ENCODE measurements at regions not wholly inside any gene's neighbourhood (a gene's known extent, or its start where the extent isn't known, plus 50 kb on each side); places are given as distances from the start of the nearest gene placed in this dataset.

GRCh38 chr21:32131960-32132359 lies 146.9 kb downstream of the MIS18A start:
- DNase-seq: no peak

DNA sequence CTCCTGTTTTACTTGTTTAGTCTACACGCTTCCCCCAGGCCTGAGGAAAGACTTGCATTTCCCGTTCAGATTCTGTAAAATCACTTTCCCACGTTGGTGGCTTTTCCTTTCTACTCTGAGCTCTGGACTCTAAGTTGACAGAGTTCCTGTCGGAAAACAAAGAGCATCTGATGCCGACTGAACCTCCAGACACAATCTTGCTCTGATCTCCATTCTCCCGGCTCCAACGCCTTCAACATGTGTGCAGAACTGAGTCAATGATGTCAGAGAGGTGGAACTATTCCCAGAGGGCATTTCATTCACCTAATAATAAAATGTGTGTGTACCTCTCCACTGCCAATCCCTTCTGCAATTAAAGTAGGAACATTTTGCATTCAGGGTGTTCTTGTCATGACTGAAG lies 147.7 kb downstream of the MIS18A start:
- DNase-seq: no peak

DNA sequence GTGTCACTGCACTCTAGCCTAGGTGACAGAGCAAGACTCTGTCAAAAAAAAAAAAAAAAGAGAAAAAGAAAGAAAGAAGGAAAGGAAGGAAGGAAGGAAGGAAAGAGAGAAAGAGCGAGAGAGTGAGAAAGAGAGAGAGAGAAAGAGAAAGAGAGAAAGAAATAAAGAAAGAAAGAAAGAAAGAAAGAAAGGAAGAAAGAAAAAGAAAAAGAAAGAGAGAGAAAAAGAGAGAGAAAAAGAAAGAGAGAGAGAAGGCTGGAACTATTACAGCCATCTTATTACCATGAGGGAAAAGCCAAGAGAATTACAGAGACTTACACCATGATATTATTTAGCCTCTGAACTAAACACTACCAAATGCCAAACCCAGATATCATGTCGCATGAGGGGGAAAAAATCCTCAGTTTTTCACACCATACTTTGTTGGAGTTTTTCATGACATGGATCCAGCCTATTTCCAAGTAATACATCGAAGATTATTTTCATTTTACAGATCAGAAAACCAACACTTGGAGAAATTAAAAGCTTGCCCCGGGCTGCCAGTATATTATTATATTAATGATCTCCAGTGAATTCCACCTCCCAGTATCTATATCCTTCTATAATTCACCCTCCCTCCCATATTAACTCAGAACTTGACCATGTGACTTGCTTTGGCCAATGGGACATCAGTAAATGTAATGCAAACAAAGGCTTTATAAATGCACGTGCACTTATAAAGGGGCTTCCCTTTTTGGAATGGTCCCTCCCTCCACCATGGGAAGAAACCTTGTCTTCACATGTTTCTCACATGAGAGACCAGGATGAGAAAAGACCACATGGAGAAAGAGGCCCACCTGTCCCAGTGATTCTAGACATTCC lies 148.6 kb downstream of the MIS18A start:
- no peak for DNase-seq

DNA sequence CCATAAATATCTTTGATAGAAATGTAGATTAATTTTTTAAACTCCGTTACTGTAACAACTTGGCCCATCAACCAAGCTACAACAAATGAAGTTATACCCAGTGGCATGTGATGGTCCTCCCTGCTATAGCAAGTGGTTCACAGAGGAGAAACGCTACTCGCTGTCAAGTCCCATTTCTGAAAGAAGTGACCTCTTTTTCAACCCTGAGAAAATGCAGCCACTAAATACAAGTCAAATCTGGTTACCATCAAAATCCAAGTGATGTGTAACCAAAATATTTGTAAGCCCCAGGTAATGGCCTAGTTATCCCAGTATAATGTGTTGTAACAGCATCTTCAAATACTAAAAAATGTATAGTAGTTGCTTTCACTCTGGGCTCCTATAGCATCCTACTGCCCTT lies 151.8 kb downstream of the MIS18A start:
- no peak for DNase-seq

- no peak for DNase-seq
Observed at GRCh38 chr21:32122082-32122481, 156.8 kb downstream of the MIS18A start.

DNA sequence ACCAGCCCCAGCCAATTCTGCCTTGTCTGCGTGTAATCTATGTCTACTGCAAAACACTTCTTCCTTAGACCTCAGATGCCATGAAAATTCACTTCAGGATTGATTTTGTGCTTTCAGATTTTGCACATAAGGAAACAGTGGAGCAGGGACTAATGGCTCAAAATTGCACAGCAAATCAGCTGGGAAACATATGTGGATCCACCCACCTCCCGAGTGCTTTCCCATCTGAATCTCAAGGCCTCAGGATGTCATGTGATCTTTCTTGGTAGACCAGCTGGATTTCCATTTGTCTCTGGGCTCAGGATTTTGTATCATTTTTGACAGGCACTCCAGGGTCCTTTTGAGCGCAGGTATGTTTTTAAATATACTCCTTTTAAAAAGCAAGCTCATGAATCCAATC lies 158.6 kb downstream of the MIS18A start:
- DNase-seq: no peak

GRCh38 chr21:32119811-32120210 lies 159.0 kb downstream of the MIS18A start:
- no peak for DNase-seq

GRCh38 chr21:32119389-32119788 lies 159.5 kb downstream of the MIS18A start:
- DNase-seq: no peak

DNA sequence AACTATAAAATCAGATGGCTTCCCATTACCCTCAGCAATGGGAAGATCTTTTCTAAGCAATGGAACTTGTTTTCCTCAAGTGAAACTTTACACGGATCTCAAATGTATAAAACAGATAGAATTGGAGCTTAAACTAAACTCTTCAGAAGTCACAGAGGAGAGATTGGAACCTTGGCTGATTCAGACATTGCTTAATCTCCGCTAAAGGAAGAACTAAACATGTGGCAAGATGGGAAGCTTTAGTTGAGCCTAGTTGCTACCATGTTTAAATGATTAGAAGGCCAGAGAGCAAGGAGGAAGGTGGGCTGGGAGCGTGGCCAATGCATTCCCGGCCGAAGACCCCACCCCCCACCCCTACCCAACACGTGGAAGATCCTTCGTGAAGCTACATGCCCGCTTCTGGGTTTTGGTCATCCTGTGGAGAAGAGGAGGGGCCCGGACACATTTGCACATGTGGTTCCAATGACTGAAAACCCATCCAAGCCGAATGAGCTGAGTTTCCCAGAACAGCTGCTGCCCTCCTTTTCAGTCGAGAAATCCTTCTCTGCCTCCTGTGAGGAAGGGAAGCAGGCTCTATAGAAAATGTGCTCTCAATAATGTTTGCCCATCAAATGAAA lies 164.3 kb downstream of the MIS18A start:
- peak; percentile 67 for DNase-seq

- DNase-seq: no peak
Observed at GRCh38 chr21:32113486-32113885, 165.4 kb downstream of the MIS18A start.

- DNase-seq: peak; percentile 85
Observed at GRCh38 chr21:32112195-32112594, 166.7 kb downstream of the MIS18A start.

GRCh38 chr21:32108566-32108965 lies 170.3 kb downstream of the MIS18A start:
- DNase-seq: no peak

DNA sequence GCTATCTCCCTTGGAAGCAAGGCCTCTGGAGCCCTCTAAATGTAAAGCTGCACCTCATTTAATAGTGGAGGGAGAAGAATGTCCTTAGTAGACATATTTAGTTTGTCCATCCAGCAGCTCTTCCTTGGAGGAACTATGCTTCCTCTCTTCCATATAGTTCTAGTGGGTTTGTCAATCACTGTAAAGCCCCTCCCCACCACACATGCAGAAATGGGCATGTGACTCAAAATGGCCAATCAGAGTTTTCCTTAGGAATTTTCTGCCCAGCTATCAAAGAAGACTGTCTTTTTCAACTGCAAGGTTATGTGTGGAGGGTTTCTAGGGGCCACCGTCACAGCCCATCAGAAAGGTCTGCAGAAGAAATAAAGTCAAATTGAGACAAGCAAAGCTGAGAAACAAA lies 175.5 kb downstream of the MIS18A start:
- no peak for DNase-seq

DNA sequence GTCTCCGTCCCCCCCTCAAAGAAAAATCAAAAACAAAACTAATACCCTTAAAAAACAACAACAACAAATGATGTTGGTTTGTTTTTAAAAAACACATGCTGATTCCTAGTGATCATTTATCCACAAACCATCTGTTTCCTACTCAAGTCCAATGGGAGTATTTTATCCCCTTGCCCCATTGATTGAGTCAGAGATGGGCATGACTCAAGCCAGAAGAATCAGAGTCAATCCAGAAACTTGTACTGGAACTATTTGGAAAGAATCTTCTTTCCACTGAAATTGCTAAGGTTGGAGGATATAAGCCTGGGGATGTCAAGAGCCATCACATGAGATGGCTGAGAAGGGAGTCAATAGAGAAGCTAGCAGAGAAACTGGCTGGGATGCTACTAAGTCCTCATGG lies 176.4 kb downstream of the MIS18A start:
- no peak for DNase-seq

DNA sequence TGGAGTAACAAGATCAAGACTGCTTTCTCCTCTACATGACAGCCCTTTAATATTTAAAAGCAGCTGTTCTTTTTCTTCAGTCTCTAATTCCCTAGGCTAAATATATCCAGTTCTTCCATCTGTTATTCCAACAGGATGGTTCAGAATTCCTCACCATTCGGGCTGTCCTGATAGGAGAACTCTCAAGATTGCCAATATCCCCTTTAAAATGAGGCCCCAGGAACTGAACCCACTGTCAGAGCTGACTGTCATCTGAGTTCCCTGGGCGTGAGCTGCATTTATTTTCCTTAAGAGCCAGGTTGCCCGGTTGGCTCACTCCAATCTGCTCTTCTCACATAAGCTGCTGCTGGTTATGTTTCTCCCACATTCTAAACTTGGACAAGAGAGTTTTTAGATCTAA lies 177.6 kb downstream of the MIS18A start:
- DNase-seq: no peak

DNA sequence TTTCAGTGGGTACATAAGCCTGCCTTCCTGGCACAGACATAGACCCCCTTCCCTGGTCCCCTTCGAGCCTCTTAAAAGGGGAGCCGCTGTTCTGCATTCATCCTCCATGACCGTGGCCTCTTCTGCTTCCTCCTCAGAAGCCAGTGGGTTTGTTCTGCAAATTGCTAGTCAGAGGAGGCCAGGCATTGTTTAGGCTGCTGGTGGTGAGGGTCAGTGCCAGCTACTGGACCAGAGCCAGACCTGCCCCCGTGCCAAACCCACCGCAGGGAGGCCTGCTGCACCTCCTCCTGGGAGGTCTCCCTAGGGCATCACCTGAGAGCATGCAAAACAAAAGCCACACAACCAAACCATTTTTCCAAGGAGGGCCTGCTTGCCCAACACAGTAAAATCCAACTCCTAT lies 178.4 kb downstream of the MIS18A start:
- DNase-seq: peak; percentile 46

DNA sequence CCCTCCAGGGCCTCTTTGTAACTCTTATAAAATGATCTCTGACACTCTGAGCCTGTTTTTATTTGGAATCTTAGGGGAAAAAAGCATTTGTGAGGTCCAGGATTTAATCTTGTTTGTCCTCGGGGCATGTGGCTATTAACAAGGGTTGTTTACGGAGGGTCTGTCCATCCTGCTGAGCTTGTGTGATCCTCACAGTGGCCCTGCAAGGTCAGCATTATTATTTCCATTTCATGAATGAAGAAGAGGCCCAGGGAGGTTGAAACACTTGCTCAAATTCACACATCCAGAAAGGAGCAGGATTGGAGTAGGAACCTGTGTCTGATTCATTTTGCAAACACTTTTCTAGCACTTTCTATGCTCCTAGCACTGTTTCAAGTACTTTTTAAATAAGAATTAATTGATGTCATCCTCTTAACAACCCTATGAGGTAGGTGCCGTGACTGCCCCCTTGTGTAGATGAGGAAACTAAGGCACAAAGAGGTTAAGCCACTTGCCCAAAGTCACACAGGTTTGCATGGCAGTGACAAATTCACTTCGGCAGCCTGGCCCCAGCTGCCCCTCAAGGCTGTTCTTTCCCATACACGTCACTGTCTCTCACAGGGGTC lies 178.9 kb downstream of the MIS18A start:
- no peak for DNase-seq

DNA sequence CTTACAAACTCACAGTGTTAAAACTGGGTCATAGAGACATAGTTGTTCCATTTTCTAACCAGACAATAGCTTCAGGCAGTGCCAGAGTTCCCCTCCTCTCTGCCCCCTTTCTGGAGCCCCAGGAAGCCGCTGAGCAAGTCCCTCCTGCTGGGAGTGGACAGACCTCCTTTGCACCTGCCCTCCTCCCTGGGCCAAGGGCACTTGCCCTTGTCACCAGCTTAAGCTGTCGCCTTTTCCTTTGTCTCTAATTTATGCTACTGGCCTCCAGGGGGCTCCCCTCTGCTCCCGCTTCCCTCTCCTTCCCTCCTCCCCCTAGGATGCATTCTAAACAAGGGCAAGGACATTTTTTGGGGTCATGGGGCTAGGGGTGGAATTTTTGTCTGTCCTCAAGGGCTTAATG lies 182.4 kb downstream of the MIS18A start:
- peak; percentile 45 for DNase-seq

- DNase-seq: no peak
Observed at GRCh38 chr21:32094804-32095203, 184.0 kb downstream of the MIS18A start.

DNA sequence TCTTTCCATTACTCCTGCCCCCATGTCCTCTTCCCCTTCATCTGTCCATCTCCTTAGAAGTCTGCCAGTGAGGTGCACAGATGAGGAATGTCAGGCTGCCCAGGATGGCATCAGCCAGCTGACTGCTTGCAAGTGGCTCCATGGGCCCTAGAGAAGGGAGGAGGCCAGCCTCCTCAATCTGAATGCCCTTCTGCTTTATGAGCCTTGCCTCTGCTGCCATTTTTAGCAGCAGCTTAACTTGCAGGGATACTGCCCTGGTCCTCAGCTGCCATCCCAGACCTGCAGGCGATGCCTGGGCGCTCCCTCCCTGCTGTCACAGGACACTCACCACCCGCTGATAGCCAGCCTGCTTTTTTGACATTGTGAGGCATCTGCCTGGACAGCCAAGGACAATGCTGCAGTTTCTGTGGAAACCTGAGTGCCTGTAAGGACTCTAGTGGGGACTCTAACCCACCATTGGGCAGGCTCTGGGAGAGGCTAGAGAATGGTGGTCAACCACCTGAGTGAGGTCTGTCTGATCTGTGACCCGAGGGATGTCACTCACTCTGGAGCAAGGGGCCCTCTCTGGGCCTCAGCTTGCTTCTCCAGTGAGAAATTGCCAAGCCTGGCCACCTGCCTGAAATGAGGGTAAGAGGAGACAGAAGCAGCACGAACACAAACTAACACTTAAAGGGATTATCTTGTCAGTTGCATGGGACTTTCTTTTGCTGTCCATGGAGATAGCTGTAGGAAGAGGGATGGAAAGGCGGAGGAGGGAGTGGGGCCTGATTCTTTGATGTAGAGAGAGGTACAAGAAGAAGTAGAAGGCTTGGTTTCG lies 185.0 kb downstream of the MIS18A start:
- no peak for DNase-seq

DNA sequence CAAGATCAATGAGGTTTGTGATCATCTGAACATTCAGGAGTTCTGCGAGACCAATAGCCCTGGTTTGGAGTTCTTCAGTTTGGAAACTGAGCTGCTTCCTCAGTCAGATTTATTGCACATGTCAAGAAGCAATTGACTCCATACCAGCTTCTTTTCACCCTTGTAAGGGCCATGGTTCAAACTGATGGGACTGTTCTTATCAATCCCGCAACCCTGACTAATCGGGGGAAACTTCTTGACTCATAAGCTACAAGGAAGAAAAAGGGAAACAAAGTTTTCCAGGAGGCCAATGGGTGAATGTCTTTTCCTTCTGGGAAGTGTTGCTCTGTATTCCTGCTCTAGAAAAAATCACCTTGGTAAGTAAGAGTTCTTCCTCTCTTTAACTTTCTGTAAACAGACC lies 187.9 kb downstream of the MIS18A start:
- no peak for DNase-seq

DNA sequence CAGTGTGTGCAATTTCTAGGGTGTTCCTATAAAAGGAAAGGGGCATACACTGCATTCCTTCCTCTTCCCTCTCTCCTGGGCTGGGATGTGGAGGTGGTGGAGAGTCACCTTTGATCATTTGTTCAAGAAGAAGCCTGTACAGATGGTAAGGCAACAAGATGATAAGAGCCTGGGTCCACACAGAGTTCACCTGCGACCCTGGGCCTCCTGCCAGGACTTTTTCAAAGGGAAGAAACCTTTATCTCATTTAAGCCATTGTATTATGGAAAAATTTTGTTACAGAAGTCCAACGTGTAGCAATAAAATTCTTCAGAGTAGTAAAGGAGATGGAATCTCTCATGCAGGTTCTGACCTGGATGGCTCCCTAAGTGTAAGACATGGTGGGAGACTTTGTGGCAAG lies 189.1 kb downstream of the MIS18A start:
- no peak for DNase-seq

DNA sequence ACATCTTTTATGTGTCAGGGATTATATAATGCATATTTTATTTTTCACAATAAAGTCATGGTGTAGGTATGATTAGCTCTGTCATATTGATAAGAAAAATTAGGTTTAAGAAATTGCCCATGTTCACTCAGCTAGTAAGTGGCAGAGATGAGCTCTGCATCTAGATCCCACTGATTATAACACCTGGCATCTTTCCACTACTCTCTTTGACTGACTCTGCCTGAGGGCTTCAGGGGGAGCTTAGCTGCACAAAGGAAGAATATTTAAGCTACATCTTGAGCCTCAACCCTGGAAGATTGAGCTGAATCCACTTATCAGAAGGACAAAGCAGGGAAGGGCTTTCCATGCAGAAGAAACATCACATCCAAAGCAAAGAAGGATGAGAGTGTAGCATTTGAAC lies 190.4 kb downstream of the MIS18A start:
- DNase-seq: peak; percentile 20

Measured in NCI-H345 (cell line).